ENCODE measurements at regions not wholly inside any gene's neighbourhood (a gene's known extent, or its start where the extent isn't known, plus 50 kb on each side); places are given as distances from the start of the nearest gene placed in this dataset.

DNA sequence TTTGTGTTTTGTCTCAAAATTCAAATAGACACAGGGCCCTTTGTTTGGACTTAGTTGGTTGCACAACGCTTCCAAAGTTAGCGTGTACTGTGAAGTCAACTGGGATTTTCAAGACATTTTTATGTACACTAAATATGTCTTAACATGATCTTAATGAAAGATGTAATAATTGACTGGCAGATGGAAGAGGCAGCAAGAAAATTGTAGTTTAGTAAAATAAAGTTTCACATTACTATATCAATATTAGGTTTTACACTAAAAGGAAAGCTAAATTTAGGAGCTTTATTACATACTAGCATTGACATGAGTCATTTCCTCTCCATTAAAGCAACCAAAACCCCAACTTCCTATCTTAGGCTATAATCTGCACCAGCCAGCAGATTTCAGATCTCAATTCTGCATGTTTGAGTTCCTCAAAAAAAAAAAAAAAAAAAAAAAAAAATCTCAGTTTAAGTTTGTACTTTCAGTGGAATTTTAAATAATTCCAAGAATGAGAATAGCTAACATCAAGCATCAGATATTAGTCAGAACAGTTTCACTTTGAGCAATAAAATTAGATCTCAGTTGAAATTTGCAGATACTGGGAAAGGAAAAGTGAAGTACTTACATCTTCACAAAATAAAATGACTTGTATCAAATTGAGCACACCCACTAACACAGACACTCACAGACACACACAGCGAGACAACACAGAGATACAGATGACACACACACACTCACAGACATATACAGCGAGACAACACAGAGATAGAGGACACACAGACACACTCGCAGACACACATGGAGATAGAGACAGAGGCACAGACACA, 346.6 kb upstream of the KLF6 start:
- DNase-seq: peak in 1 of 2 experiments; percentile 53

- DNase-seq: no peak
These were observed 345.7 kb upstream of the KLF6 start for GRCh38 chr10:4130685-4131084.

- no peak for DNase-seq
These were observed 345.0 kb upstream of the KLF6 start for GRCh38 chr10:4129866-4130477.

- no peak for DNase-seq
These were observed 342.7 kb upstream of the KLF6 start for GRCh38 chr10:4127518-4128315.

DNA sequence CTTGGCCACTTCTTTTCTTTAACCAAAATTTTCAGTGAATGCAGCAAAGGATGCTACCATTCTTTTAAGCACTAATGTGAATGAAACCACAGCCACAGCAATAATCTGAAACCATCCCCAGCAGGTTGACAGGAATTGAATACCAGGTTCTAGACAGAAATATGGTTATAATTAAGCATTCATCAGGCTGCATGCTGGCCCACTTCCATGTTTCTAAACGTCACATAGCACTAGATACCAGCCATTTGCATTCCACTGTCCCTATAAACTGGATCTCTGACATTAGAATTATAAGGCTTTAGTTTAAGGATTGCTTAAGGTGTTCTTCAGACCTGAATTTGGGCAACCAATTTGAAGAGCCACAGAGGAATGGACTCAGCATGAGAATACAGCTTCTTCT, 340.8 kb upstream of the KLF6 start:
- no peak for DNase-seq

DNA sequence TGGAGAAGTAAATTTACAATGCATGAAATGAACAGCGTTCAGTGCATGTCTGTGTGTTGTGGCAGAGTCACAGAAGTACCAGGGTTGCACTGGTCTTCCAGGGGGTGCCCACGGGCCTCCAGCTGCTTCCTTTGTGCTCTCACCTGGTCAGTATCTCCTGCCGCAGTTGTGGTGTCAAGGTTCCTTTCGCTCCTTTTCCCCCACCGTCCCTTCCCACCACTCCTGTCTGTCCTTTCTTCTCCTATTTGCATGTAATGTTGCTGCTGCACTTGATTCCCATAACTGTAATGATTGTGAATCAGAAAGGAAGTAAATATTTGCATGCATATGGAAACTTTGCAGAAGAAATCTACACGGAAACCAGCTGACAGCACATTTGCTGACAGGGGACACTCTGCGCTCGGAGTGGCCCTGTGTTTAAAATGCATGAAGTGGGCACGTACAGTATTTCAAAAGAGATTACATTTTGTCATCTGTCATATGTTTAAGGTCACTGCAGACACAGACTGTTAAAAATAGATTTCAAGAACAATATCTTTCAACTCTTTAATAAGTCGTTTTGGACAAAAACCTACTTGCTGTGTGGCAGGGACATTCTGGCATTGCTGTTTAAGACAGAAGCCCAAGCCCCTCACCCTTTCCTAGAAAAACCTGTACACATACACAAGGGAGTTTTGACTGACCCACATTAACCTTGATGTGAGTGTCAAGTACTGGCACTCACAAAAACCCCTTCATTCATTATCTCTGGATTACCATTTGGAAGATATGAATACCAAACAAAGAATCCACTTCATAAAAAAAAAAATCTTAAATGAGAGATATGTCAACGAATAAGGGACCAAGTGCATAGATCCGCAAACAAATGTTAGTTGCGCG, 336.7 kb upstream of the KLF6 start:
- DNase-seq: no peak

DNA sequence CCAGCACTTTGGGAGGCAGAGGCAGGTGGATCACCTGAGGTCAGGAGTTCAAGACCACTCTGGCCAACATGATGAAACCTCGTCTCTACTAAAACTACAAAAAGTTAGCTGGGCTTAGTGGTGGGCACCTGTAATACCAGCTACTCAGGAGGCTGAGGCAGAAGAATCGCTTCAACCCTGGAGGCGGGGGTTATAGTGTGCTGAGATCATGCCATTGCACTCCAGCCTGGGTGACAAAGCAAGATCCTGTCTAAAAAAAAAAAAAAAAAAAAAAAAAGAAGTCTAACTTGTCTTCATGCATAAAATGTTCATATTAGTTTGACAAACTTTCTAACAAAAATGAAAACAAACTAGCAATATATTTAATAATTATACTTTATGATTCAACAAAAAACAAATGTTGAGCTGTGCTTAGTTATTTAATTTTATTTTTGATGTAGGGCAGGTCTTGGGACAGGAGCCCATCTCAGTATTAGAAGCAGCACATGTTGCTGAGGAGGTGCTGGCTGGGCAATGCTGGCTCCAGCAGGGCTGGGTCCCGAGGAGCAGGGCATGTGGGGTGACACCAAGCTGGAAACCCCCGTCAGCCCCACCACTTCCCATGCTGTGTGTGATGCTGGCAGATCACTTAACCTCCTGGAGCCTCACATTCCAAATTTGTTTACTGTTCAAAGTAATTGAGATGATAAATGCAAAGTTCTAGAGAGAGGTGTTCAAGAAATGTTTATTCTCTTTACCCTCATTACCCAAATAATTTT, 335.3 kb upstream of the KLF6 start:
- no peak for DNase-seq

- no peak for DNase-seq
These were observed 334.1 kb upstream of the KLF6 start for GRCh38 chr10:4119107-4119506.

GRCh38 chr10:4117604-4118003, 332.6 kb upstream of the KLF6 start:
- no peak for DNase-seq

GRCh38 chr10:4111643-4112042, 326.6 kb upstream of the KLF6 start:
- no peak for DNase-seq

GRCh38 chr10:4109469-4109868, 324.5 kb upstream of the KLF6 start:
- no peak for DNase-seq

DNA sequence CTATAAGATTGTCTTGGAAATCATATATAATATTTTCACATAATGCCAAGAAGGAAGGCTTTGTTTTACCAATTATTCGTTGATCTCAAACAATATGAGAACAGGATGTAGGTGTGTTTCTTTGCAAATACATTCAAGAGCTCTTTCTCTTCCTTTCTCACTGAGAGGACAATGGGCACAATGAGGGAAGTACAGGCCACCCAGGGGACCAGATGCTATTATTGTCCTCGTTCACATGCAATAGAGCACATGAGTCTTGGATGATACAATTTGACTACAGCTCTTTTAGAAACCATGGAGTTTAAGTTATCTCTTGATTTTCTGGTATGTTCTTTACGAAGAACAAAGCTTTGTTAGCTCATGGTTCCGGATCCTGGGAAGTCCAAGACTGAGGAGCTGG, 323.7 kb upstream of the KLF6 start:
- DNase-seq: no peak

DNA sequence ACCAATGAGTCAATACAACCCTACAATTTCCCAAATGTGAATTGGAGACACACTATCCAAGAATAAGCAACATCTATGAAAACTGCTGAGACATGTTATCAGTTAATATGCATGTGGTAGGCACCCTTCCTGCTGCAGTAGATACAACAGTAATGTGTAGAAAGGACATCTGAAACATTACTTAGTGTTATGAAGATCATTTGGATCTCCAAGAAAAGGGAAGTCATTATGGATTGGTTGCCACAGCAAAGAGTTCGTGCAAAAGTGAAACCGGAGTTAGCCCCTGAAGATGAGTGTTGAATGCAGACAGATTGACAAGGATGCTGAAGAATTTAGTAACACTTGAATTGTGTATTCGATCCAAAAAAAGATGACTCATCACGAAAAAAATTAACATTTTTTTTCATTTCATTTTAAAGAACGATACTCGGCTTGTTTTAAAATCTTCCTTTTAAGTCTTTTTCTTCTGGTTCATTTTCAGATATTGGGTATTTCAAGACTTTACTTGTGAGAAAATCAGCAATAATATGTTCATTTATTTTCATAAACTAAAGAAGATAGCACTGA, 322.4 kb upstream of the KLF6 start:
- DNase-seq: no peak

GRCh38 chr10:4103603-4104002, 318.6 kb upstream of the KLF6 start:
- no peak for DNase-seq

DNA sequence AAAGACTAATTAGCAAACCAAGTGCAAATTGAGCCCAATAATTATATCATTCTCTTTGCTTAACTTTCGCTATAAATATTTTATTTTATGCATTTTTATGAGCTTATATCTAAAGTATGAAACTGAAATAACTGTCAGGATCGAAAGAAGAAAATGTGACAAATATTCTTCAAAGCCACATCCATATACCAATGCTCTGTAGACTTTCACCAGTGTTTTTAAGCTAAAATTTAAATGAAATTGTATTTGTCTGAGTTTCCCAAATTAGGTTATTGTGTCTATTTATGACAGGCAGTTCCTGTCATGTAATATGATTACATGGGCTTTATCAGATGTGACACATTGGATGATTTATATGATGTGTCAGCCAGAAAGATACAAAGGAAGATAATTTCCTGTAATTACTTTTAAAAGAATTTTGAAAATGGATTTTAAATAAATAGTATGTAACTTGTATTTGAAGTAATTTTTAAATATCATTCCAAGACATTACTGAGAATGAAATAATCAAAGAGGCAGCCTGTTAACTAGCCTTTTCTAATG, 317.9 kb upstream of the KLF6 start:
- no peak for DNase-seq

DNA sequence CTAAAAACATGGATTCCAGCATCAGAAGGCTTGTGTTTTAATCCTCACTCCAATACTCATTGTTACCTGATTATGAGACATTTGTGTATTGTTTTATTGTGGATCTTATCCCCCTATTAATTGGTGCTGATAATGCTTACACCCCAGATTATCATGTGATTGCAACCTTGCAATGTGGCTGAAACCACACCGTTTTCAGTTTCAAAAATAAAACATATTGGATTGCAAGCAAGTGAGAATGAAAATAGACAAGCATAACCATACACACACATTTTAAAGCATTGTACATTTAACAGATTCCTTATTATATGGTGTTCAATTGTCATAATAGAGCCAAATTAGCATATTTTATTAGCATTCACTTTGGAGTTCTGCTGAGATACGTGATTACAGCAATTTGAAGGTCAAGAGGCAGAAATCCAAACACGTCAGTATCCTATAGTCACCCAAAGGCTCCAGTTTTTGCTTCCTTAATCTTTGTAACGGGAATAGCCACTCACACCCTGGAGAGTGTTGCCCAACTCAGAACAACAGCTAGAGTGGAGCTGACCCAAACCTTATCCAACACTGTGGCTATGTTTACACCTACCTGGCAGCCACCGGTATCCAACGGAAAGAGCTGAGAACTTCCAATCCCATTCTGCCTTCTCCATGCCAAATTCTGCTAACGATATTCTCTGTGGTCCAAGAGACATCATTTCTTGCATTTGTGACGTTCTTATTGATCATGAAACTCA, 317.1 kb upstream of the KLF6 start:
- no peak for DNase-seq

DNA sequence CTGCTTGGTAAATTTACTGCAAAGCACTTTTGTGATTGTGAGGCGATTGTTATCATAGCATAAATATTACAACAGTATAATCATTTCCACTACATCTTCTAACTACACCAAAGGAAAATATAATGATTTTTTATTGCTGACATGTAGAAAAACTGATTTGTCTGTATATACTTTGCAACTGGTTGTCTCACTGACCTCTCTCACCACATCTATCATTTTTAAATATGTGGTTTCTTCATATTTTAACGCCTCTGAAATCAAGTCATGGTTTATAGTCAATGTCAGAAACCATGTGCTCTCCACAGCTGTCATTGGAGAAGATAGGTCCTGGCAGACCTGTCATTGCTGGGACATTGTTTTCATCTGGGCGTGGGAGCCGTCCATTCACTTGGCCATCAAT, 315.4 kb upstream of the KLF6 start:
- DNase-seq: no peak

DNA sequence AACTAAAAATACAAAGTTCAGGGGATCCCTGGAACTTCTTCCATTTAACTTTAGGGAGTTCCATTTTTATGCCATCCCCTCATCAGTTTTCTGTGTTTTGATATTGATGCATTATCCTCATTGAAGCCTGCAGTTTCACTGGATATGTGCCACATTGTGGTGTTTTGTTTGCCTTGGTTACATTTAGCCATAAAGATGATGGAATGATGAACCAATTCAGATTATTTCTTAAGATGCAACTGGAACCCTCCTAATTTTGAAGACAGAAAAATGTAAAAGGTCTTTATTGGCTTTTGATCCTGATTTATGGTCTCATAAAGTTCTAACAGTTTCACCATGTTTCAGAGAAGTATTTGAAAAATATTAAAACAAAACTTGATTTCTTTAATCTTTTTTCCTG, 314.2 kb upstream of the KLF6 start:
- DNase-seq: no peak

DNA sequence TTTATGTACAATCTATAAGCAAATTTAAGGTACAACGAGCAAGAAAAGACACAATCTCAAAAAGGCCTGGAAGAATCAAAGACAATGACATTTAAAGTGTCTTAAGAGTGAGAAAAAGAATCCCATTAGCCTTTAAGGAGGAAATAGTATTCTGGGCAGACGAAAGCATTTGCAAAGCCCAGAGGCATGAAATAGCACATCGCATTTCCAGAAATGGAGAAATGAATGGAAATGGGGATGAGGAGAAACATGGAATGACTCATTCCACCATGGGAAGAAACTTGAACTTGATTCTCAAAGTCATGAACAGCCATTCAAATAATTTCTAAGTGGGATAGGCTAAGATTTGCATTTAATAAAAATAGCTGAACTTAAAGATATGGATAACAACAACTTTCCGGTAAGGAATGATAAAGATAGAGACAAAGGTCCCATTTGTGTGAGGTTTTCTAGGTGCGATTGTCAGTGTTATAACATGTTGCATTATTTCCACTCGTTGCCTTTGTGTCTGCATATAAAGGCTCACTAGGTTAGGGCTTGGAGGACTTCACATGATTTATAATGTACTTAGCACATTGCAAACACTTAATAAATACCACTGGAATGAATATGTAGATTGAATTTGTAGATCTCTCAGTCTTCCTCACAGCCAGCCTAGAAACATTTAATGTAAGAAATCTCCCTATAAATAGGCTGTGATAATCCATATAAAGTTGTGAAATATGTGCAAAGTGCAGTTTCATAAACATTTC, 310.3 kb upstream of the KLF6 start:
- no peak for DNase-seq

DNA sequence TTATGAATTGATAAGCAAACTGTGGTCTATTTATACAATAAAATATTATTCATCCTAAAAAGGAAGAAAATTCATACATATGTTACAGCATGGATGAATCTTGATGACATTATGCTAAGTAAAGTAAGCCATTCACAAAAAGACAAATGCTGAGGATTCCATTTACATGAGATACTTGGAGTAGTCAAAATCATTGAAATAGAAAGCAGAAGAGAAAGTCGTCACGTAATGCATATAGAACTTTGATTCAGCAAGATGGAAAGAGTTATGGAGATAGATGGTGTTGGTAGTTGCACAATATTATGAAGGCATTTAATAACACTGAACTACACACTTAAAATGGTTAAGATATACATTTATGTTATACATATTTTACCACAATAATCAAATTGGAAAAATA, 309.7 kb upstream of the KLF6 start:
- no peak for DNase-seq
